ENCODE measurements at regions not wholly inside any gene's neighbourhood (a gene's known extent, or its start where the extent isn't known, plus 50 kb on each side); places are given as distances from the start of the nearest gene placed in this dataset.

DNA sequence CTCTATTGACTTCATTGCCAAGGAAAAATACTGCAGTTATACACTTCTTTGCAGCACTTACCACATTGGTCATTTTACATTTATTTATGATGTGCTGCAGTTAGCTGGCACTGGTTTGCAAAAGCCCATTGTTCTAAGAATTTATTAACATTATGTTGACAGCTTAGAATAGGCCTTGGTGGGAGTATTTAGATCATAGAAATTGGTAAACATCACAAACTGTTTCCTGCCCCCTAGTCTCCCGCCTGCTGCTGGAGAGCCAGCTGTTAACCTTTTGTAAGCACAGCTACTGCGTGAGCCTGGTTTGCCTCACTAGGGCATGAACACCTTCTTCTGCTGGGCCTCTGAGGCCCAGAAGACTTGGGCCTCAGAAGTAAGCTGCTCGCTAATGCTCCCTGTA is 651.4 kb upstream of the GOT2 start:
- Histone ChIP-seq H2AFZ (no peak overlapping the region), H3K27ac (ENCODE audit: low read depth) (no peak overlapping the region), H3K36me3 (ENCODE audit: insufficient read depth) (no peaks in the 10 kb centered on the region), H3K79me2 (replicated peaks; ENCODE audit: insufficient read depth) (no peaks in the 10 kb centered on the region), H4K20me1 (replicated peaks; ENCODE audit: insufficient read depth) (no peaks in the 10 kb centered on the region), H3K4me2 (no peak overlapping the region), H3K4me1 (ENCODE audit: insufficient read depth) (no peaks in the 10 kb centered on the region), H3K27me3 (ENCODE audit: insufficient read depth) (no peaks in the 10 kb centered on the region), H3F3A (replicated peaks; ENCODE audit: low read depth) (no peaks in the 10 kb centered on the region), H3K9me2 (ENCODE audit: insufficient read depth) (peaks cover 4% of the 10 kb centered on the region; the same call in 1 of the 2 replicates), H3K4me3 (no peak overlapping the region)
- H3K27ac Mint-ChIP-seq: no peak overlapping the region
- H3K36me3 Mint-ChIP-seq (ENCODE audit: low read depth): no peaks in the 10 kb centered on the region
- no peak for DNase-seq (ENCODE audit: low spot score)
- TF ChIP-seq CTCF (conservative IDR thresholded peaks at IDR 0.05; ENCODE audit: low read depth in 2 of 2) (no peak), ZNF331 (CRISPR knock-in tag; IDR thresholded peaks at IDR 0.05; ENCODE audit: low read depth) (no peak), CREB1 (CRISPR knock-in tag; IDR thresholded peaks at IDR 0.05; ENCODE audit: low read depth) (no peak), EZH2 (IDR thresholded peaks at IDR 0.05; ENCODE audit: low read depth, unreplicated experiment) (no peak)
- TF ChIP-seq, protein P1, sequence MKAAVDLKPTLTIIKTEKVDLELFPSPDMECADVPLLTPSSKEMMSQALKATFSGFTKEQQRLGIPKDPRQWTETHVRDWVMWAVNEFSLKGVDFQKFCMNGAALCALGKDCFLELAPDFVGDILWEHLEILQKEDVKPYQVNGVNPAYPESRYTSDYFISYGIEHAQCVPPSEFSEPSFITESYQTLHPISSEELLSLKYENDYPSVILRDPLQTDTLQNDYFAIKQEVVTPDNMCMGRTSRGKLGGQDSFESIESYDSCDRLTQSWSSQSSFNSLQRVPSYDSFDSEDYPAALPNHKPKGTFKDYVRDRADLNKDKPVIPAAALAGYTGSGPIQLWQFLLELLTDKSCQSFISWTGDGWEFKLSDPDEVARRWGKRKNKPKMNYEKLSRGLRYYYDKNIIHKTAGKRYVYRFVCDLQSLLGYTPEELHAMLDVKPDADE (IDR thresholded peaks at IDR 0.05): no peak
- no peak overlapping the region for H3K4me3 Mint-ChIP-seq
- no peaks in the 10 kb centered on the region for H3K9me3 Mint-ChIP-seq
- peaks cover 6% of the 10 kb centered on the region; the same call in 2 of the 3 replicates for H3K4me1 Mint-ChIP-seq
- H3K27me3 Mint-ChIP-seq (ENCODE audit: insufficient read depth, low read depth, poor library complexity): peaks cover 8% of the 10 kb centered on the region
- no peak for ATAC-seq

DNA sequence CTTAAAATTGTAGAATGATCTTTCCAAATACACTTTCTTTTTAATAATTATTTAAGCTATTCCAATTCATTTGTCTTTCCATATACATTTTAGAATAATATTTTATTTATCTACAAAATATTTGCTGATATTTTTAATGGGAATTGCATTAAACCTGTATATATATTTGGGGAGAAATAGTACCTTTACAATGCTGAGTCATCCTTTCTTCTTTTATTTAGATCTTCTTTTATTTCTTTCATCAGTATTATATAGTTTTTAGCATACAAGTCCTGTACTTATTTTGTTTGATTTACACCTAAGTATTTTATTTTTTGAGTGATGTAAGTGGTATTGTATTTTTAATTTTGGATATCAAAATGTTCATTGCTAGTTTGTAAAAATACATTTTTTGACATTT is 639.5 kb upstream of the GOT2 start:
- no peak overlapping the region for H3K4me3 Mint-ChIP-seq
- ATAC-seq (no peak), DNase-seq (ENCODE audit: low spot score) (no peak)
- no peak overlapping the region for H3K27ac ChIP-seq (ENCODE audit: low read depth)
- H3K9me3 Mint-ChIP-seq: no peaks in the 10 kb centered on the region
- H4K20me1 ChIP-seq (replicated peaks; ENCODE audit: insufficient read depth): no peaks in the 10 kb centered on the region
- H3K27ac Mint-ChIP-seq: no peak overlapping the region
- no peak overlapping the region for H3K4me2 ChIP-seq
- H3F3A ChIP-seq (replicated peaks; ENCODE audit: low read depth): no peaks in the 10 kb centered on the region
- H3K9me2 ChIP-seq (ENCODE audit: insufficient read depth): peaks cover 7% of the 10 kb centered on the region; the same call in 1 of the 2 replicates
- peaks cover 9% of the 10 kb centered on the region; the same call in 2 of the 3 replicates for H3K4me1 Mint-ChIP-seq
- no peaks in the 10 kb centered on the region for H3K4me1 ChIP-seq (ENCODE audit: insufficient read depth)
- H3K27me3 ChIP-seq (ENCODE audit: insufficient read depth): no peaks in the 10 kb centered on the region
- no peak overlapping the region for H3K4me3 ChIP-seq
- no peak overlapping the region for H2AFZ ChIP-seq
- H3K79me2 ChIP-seq (replicated peaks; ENCODE audit: insufficient read depth): no peaks in the 10 kb centered on the region
- H3K27me3 Mint-ChIP-seq (ENCODE audit: insufficient read depth, low read depth, poor library complexity): no peaks in the 10 kb centered on the region
- no peaks in the 10 kb centered on the region for H3K36me3 Mint-ChIP-seq (ENCODE audit: low read depth)
- no peaks in the 10 kb centered on the region for H3K36me3 ChIP-seq (ENCODE audit: insufficient read depth)
- TF ChIP-seq EZH2phosphoT487 (IDR thresholded peaks at IDR 0.05; ENCODE audit: unreplicated experiment) (no peak), ZNF462 (CRISPR knock-in tag; IDR thresholded peaks at IDR 0.05) (no peak), REST (IDR thresholded peaks at IDR 0.05; ENCODE audit: unreplicated experiment) (no peak), NANOG (IDR thresholded peaks at IDR 0.05; ENCODE audit: borderline replicate concordance) (no peak), ZNF114 (CRISPR knock-in tag; IDR thresholded peaks at IDR 0.05) (no peak)
